GM18951 (cell line): ENCODE measurements at regions not wholly inside any gene's neighbourhood (a gene's known extent, or its start where the extent isn't known, plus 50 kb on each side); places are given as distances from the start of the nearest gene placed in this dataset.

ENCODE experiments used
- POLR2A ChIP-seq: IDR thresholded peaks from 4 replicates; pipeline ENCODE4 v1.6.1; 2011; ENCODE audit warnings: mild to moderate bottlenecking; ENCODE audit not compliant: insufficient read length, insufficient read depth; ENCODE audit errors: extremely low read depth
- in situ Hi-C: fragments of 300-500 bp; cut with MboI; formaldehyde crosslinking; loops from one replicate; pipeline ENCODE4 v1.12.0; 2022; ENCODE audit warnings: low sequenced_read_pairs, mixed read lengths, inconsistent platforms; ENCODE audit not compliant: unreplicated experiment

- no peak for TF ChIP-seq POLR2A
- in situ Hi-C loops, result no loop called here
Observed at GRCh38 chr4:101596781-101597552, 193.6 kb upstream of the BANK1 start.

GRCh38 chr4:101594588-101594987 is 195.9 kb upstream of the BANK1 start:
- no peak for TF ChIP-seq POLR2A
- in situ Hi-C loops, result no loop called here

GRCh38 chr4:101593666-101594065 is 196.9 kb upstream of the BANK1 start:
- no peak for TF ChIP-seq POLR2A
- in situ Hi-C loops, result no loop called here

GRCh38 chr4:101584306-101584705 is 206.2 kb upstream of the BANK1 start:
- in situ Hi-C loops, result no loop called here
- TF ChIP-seq POLR2A, result no peak

GRCh38 chr4:101563126-101563525 is 215.8 kb upstream of the PPP3CA start:
- in situ Hi-C loops, result no loop called here
- no peak for TF ChIP-seq POLR2A

- in situ Hi-C loops, result no loop called here
- TF ChIP-seq POLR2A, result no peak
Observed at GRCh38 chr4:101556842-101557241, 209.5 kb upstream of the PPP3CA start.

GRCh38 chr4:101555341-101555880 is 208.1 kb upstream of the PPP3CA start:
- no peak for TF ChIP-seq POLR2A
- in situ Hi-C loops, result no loop called here

- in situ Hi-C loops, result no loop called here
- no peak for TF ChIP-seq POLR2A
Observed at GRCh38 chr4:101540336-101540735, 193.0 kb upstream of the PPP3CA start.

- TF ChIP-seq POLR2A, result no peak
- in situ Hi-C loops, result no loop called here
Observed at GRCh38 chr4:101528526-101528925, 181.2 kb upstream of the PPP3CA start.

GRCh38 chr4:101527188-101527587 is 179.9 kb upstream of the PPP3CA start:
- in situ Hi-C loops, result no loop called here
- no peak for TF ChIP-seq POLR2A

GRCh38 chr4:101515566-101515965 is 168.2 kb upstream of the PPP3CA start:
- TF ChIP-seq POLR2A, result no peak
- in situ Hi-C loops, result no loop called here

GRCh38 chr4:101515099-101515498 is 167.8 kb upstream of the PPP3CA start:
- in situ Hi-C loops, result no loop called here
- TF ChIP-seq POLR2A, result no peak

GRCh38 chr4:101512416-101512815 is 165.1 kb upstream of the PPP3CA start:
- in situ Hi-C loops, result no loop called here

GRCh38 chr4:101501421-101501820 is 154.1 kb upstream of the PPP3CA start:
- TF ChIP-seq POLR2A, result no peak
- in situ Hi-C loops, result no loop called here

More at GRCh38 chr4:101512416-101512815, 165.1 kb upstream of the PPP3CA start:
- no peak for TF ChIP-seq POLR2A
